ENCODE measurements at regions not wholly inside any gene's neighbourhood (a gene's known extent, or its start where the extent isn't known, plus 50 kb on each side); places are given as distances from the start of the nearest gene placed in this dataset.
"Not testable (repeated sequence)": the region's sequence is repeated elsewhere in the genome, so short reads cannot be mapped to it uniquely, and the experiment has no call there.

- no peak for TF ChIP-seq CTCF (IDR thresholded peaks at IDR 0.05; ENCODE audit: unreplicated experiment in 3 of 3)
- no peak overlapping the region for H3K27ac Mint-ChIP-seq
- H3K4me3 Mint-ChIP-seq = no peak overlapping the region
Measured at GRCh38 chr2:20499387-20499786, 52.5 kb downstream of the RHOB start.

GRCh38 chr2:20501974-20502373, 55.1 kb downstream of the RHOB start:
- peaks cover 25% of the 10 kb centered on the region for H3K27me3 Mint-ChIP-seq (ENCODE audit: low read depth)
- peaks cover 17% of the 10 kb centered on the region for H3K4me1 Mint-ChIP-seq
- H3K4me3 Mint-ChIP-seq = no peak overlapping the region
- no peak overlapping the region for H3K27ac Mint-ChIP-seq
- TF ChIP-seq CTCF (IDR thresholded peaks at IDR 0.05; ENCODE audit: unreplicated experiment in 3 of 3) = no peak
- no peaks in the 10 kb centered on the region for H3K36me3 Mint-ChIP-seq (ENCODE audit: low read depth)
- no peaks in the 10 kb centered on the region for H3K9me3 Mint-ChIP-seq

More at GRCh38 chr2:20499387-20499786, 52.5 kb downstream of the RHOB start:
- Mint-ChIP-seq H3K4me1 (peaks cover 25% of the 10 kb centered on the region), H3K36me3 (ENCODE audit: low read depth) (no peaks in the 10 kb centered on the region), H3K27me3 (ENCODE audit: low read depth) (peaks cover 16% of the 10 kb centered on the region), H3K9me3 (no peaks in the 10 kb centered on the region)

GRCh38 chr2:20502496-20502895, 55.6 kb downstream of the RHOB start:
- H3K9me3 Mint-ChIP-seq; H3K36me3 Mint-ChIP-seq (ENCODE audit: low read depth); H3K4me3 Mint-ChIP-seq; H3K27ac Mint-ChIP-seq: not testable (repeated sequence)
- peaks cover 24% of the 10 kb centered on the region for H3K27me3 Mint-ChIP-seq (ENCODE audit: low read depth)
- H3K4me1 Mint-ChIP-seq = peaks cover 18% of the 10 kb centered on the region

- TF ChIP-seq CTCF (IDR thresholded peaks at IDR 0.05; ENCODE audit: unreplicated experiment in 3 of 3) = no peak
- Mint-ChIP-seq H3K4me3 (no peak overlapping the region), H3K9me3 (no peaks in the 10 kb centered on the region), H3K4me1 (peaks cover 21% of the 10 kb centered on the region), H3K27me3 (ENCODE audit: low read depth) (peaks cover 19% of the 10 kb centered on the region), H3K27ac (no peak overlapping the region), H3K36me3 (ENCODE audit: low read depth) (no peaks in the 10 kb centered on the region)
Measured at GRCh38 chr2:20504174-20504573, 57.3 kb downstream of the RHOB start.

- Mint-ChIP-seq H3K36me3 (ENCODE audit: low read depth) (no peaks in the 10 kb centered on the region), H3K4me1 (peaks cover 32% of the 10 kb centered on the region), H3K27me3 (ENCODE audit: low read depth) (peaks cover 22% of the 10 kb centered on the region), H3K4me3 (no peak overlapping the region), H3K27ac (peak overlapping the region; percentile 11 to 39 (median 29)), H3K9me3 (no peaks in the 10 kb centered on the region)
- TF ChIP-seq CTCF (IDR thresholded peaks at IDR 0.05; ENCODE audit: unreplicated experiment in 3 of 3) = no peak
Measured at GRCh38 chr2:20506201-20506685, 59.4 kb downstream of the RHOB start.

- Mint-ChIP-seq H3K4me1 (peaks cover 34% of the 10 kb centered on the region), H3K27me3 (ENCODE audit: low read depth) (peaks cover 24% of the 10 kb centered on the region), H3K27ac (peak overlapping the region in 2 of 3 experiments; percentile 39 to 57), H3K4me3 (no peak overlapping the region), H3K9me3 (no peaks in the 10 kb centered on the region), H3K36me3 (ENCODE audit: low read depth) (no peaks in the 10 kb centered on the region)
- no peak for TF ChIP-seq CTCF (IDR thresholded peaks at IDR 0.05; ENCODE audit: unreplicated experiment in 3 of 3)
Measured at GRCh38 chr2:20507166-20507692, 60.4 kb downstream of the RHOB start.

Measured in nephron (organoid).